Astrocyte (in vitro differentiated cells and primary cell): ENCODE measurements at regions not wholly inside any gene's neighbourhood (a gene's known extent, or its start where the extent isn't known, plus 50 kb on each side); places are given as distances from the start of the nearest gene placed in this dataset.

Experiments used
- DNase-seq: peaks from one replicate; pipeline ENCODE4 v3.0.0-alpha.2; 2010; ENCODE audit warnings: low read depth
- FAIRE-seq: peaks from 2 replicates; lab custom pipeline; 2011; peaks lifted over from hg19 to GRCh38; lab: Jason Lieb, UNC
- H2AFZ ChIP-seq: 2 replicates; pipeline ENCODE4 v1.6.0; 2012; ENCODE audit warnings: low read depth, low read length, inconsistent platforms
- H3K27ac ChIP-seq: 2 replicates; pipeline ENCODE4 v1.5.1; 2011; ENCODE audit warnings: low read depth, low read length, inconsistent platforms
- H3K27me3 ChIP-seq: 2 replicates; pipeline ENCODE4 v1.6.0; 2011; ENCODE audit warnings: low read length, inconsistent platforms; ENCODE audit not compliant: insufficient read depth
- H3K36me3 ChIP-seq: 2 replicates; pipeline ENCODE4 v1.5.1; 2011; ENCODE audit warnings: low read length, inconsistent platforms; ENCODE audit not compliant: insufficient read depth
- H3K4me1 ChIP-seq: 2 replicates; pipeline ENCODE4 v1.5.1; 2011; ENCODE audit warnings: low read length, inconsistent platforms; ENCODE audit not compliant: insufficient read depth
- H3K4me2 ChIP-seq: 2 replicates; pipeline ENCODE4 v1.6.0; 2012; ENCODE audit warnings: low read length, inconsistent platforms
- H3K4me3 ChIP-seq: 2 replicates; pipeline ENCODE4 v1.5.1; 2011; ENCODE audit warnings: low read depth, mild to moderate bottlenecking, low read length, inconsistent platforms; ENCODE audit not compliant: insufficient read depth
- H3K79me2 ChIP-seq: 2 replicates; pipeline ENCODE4 v1.6.0; 2012; ENCODE audit warnings: mild to moderate bottlenecking, low read length, inconsistent platforms; ENCODE audit not compliant: insufficient read depth
- H3K9ac ChIP-seq: 2 replicates; pipeline ENCODE4 v1.6.0; 2012; ENCODE audit warnings: mild to moderate bottlenecking, low read length, inconsistent platforms
- H3K9me3 ChIP-seq: 2 replicates; pipeline ENCODE4 v1.5.1; 2012; ENCODE audit warnings: low read depth, mild to moderate bottlenecking, low read length, inconsistent platforms; ENCODE audit not compliant: insufficient read depth
- H4K20me1 ChIP-seq: 2 replicates; pipeline ENCODE4 v1.6.0; 2012; ENCODE audit warnings: low read length, inconsistent platforms; ENCODE audit not compliant: insufficient read depth
- H3K27ac Mint-ChIP-seq: one replicate; pipeline ENCODE4 v1.8.0; 2021; ENCODE audit warnings: mild to moderate bottlenecking, mixed read lengths; ENCODE audit not compliant: unreplicated experiment
- H3K27me3 Mint-ChIP-seq: one replicate; pipeline ENCODE4 v1.8.0; 2021; ENCODE audit warnings: low read depth, mixed read lengths; ENCODE audit not compliant: unreplicated experiment
- H3K36me3 Mint-ChIP-seq: one replicate; pipeline ENCODE4 v1.8.0; 2021; ENCODE audit warnings: low read depth, mixed read lengths; ENCODE audit not compliant: unreplicated experiment
- H3K4me1 Mint-ChIP-seq: one replicate; pipeline ENCODE4 v1.8.0; 2021; ENCODE audit warnings: low read depth, mixed read lengths; ENCODE audit not compliant: unreplicated experiment
- H3K4me3 Mint-ChIP-seq: one replicate; pipeline ENCODE4 v1.8.0; 2021; ENCODE audit warnings: mild to moderate bottlenecking, moderate library complexity, mixed read lengths; ENCODE audit not compliant: unreplicated experiment
- H3K9me3 Mint-ChIP-seq: one replicate; pipeline ENCODE4 v1.8.0; 2021; ENCODE audit warnings: mild to moderate bottlenecking, mixed read lengths; ENCODE audit not compliant: unreplicated experiment
- CTCF ChIP-seq: IDR thresholded peaks from 2 replicates; pipeline ENCODE4 v1.5.1; 2011; ENCODE audit warnings: low read depth, mild to moderate bottlenecking, inconsistent platforms, low read length, moderate library complexity; ENCODE audit not compliant: insufficient read depth
- EZH2 ChIP-seq: IDR thresholded peaks from 2 replicates; pipeline ENCODE4 v1.6.1; 2012; ENCODE audit warnings: mild to moderate bottlenecking, low read length, inconsistent platforms; ENCODE audit not compliant: insufficient read depth

- Mint-ChIP-seq H3K27me3 (no peaks in the 10 kb centered on the region), H3K4me3 (no peak overlapping the region), H3K27ac (no peak overlapping the region), H3K9me3 (peaks cover 5% of the 10 kb centered on the region), H3K36me3 (no peaks in the 10 kb centered on the region), H3K4me1 (peaks cover 4% of the 10 kb centered on the region)
- Histone ChIP-seq H3K27me3 (no peaks in the 10 kb centered on the region), H3K79me2 (no peaks in the 10 kb centered on the region), H4K20me1 (no peaks in the 10 kb centered on the region), H2AFZ (no peak overlapping the region), H3K4me3 (no peak overlapping the region), H3K4me1 (no peaks in the 10 kb centered on the region), H3K9ac (no peak overlapping the region), H3K9me3 (no peaks in the 10 kb centered on the region), H3K4me2 (no peak overlapping the region), H3K27ac (no peak overlapping the region), H3K36me3 (no peaks in the 10 kb centered on the region)
- TF ChIP-seq EZH2 (no peak), CTCF (no peak)
- FAIRE-seq (no peak), DNase-seq (no peak)
Measured at GRCh38 chr10:128901236-128901635, 565.8 kb upstream of the MGMT start.

- Histone ChIP-seq H3K4me2 (no peak overlapping the region), H3K9ac (no peak overlapping the region), H3K27ac (no peak overlapping the region), H3K27me3 (no peaks in the 10 kb centered on the region), H3K4me3 (no peak overlapping the region), H2AFZ (no peak overlapping the region), H3K4me1 (no peaks in the 10 kb centered on the region), H3K79me2 (no peaks in the 10 kb centered on the region), H3K36me3 (no peaks in the 10 kb centered on the region), H4K20me1 (no peaks in the 10 kb centered on the region), H3K9me3 (no peaks in the 10 kb centered on the region)
- peaks cover 5% of the 10 kb centered on the region for H3K9me3 Mint-ChIP-seq
- H3K27me3 Mint-ChIP-seq = no peaks in the 10 kb centered on the region
- FAIRE-seq = no peak
- TF ChIP-seq EZH2 (no peak), CTCF (no peak)
- no peaks in the 10 kb centered on the region for H3K36me3 Mint-ChIP-seq
- H3K4me3 Mint-ChIP-seq = no peak overlapping the region
- peaks cover 4% of the 10 kb centered on the region for H3K4me1 Mint-ChIP-seq
- DNase-seq = no peak
- no peak overlapping the region for H3K27ac Mint-ChIP-seq
Measured at GRCh38 chr10:128902031-128902710, 564.9 kb upstream of the MGMT start.
